Adrenal gland (tissue), 9 donors: ENCODE measurements at regions not wholly inside any gene's neighbourhood (a gene's known extent, or its start where the extent isn't known, plus 50 kb on each side); places are given as distances from the start of the nearest gene placed in this dataset.

ENCODE experiments used
- DNase-seq, 7 donors: peaks; one replicate each; pipeline ENCODE4 v3.0.0-alpha.2; 2019 to 2020
- H3K27ac ChIP-seq, 5 donors: fragments of 200-600 bp; sonication (generic) in 4 of 5; 1 replicate in 3 of 5; 2 replicates in 2 of 5; pipeline versions ENCODE4 v1.5.1 to v1.8.0; 2016 to 2020; ENCODE audit warnings: mild to moderate bottlenecking in 1 of 5
- H3K27me3 ChIP-seq: fragments of 200-600 bp; 2 replicates; pipeline ENCODE4 v1.8.0; 2021
- H3K36me3 ChIP-seq, 2 donors: fragments of 200-600 bp; replicated peaks in 1 of 2; 1 replicate in 1 of 2; 2 replicates in 1 of 2; pipeline versions ENCODE4 v1.5.1 to v1.8.0; 2018 to 2022
- H3K4me1 ChIP-seq, 2 donors: fragments of 200-600 bp; replicated peaks in 1 of 2; 1 replicate in 1 of 2; 2 replicates in 1 of 2; pipeline versions ENCODE4 v1.5.1 to v1.8.0; 2018 to 2021
- H3K4me3 ChIP-seq, 4 donors: fragments of 200-600 bp; sonication (generic) in 3 of 4; one replicate each; pipeline ENCODE4 v1.5.1; 2016 to 2018
- H3K9me3 ChIP-seq, 3 donors: fragments of 200-600 bp; sonication (generic) in 1 of 3; replicated peaks in 1 of 3; 1 replicate in 2 of 3; 2 replicates in 1 of 3; pipeline versions ENCODE4 v1.5.1 to v1.8.0; 2016 to 2021
- CTCF ChIP-seq, 6 experiments: fragments of 450-650 bp in 4 of 6; fragments of 200-600 bp in 2 of 6; sonication (generic) in 1 of 6; IDR thresholded peaks; 1 replicate in 5 of 6; 2 replicates in 1 of 6; pipeline versions ENCODE4 v1.5.1 to v1.8.0; 2016 to 2021; ENCODE audit warnings: antibody characterized with exemption in 6 of 6, mild to moderate bottlenecking in 2 of 6, moderate library complexity in 1 of 6
- POLR2A ChIP-seq, 2 donors: fragments of 450-650 bp; IDR thresholded peaks; one replicate each; pipeline ENCODE4 v1.6.1; 2017; ENCODE audit warnings: antibody characterized with exemption in 2 of 2, mild to moderate bottlenecking in 2 of 2, moderate library complexity in 1 of 2
- WGBS, 4 donors: extraction: QIAGEN DNeasy Blood & Tissue Kit in 2 of 4; methylation state at CpG; one replicate each; pipeline versions ENCODE4 v1.1.5 to v1.1.7; 2013 to 2017; 5-methylcytosine and 5-hydroxymethylcytosine counted together
- intact Hi-C, 2 donors: fragments of 100-400 bp; cut with DNase I; formaldehyde crosslinking; loops; one replicate each; pipeline versions ENCODE4 v1.14.1 to v1.15.0; 2022 to 2023
- donor health status: healthy with polysubstance abuse.
- donor health status: Bipolar disorder and iron deficiency.
- donor health status: DM: yes; HTN: yes; CAD: no.
- donor health status: DM: no; HTN: no; CAD: no.
- donor health status: DM: no; HTN: no; CAD: no.

GRCh38 chr7:68272507-68272906, 1275.9 kb downstream of the TYW1 start:
- no peak for DNase-seq
- H3K9me3 ChIP-seq, result no peaks in the 10 kb centered on the region
- TF ChIP-seq POLR2A (IDR thresholded peaks at IDR 0.05), result no peak
- TF ChIP-seq CTCF (IDR thresholded peaks at IDR 0.05), result no peak
- 79 to 82% (median 80%) methylated on average over 1 of the region's 1 CpG; no CpG with 5 or more reads in 1 of the 4 donors for WGBS, 4 donors
- no peak overlapping the region for H3K4me3 ChIP-seq
- no peaks in the 10 kb centered on the region for H3K4me1 ChIP-seq
- intact Hi-C loops, result no loop called here
- no peaks in the 10 kb centered on the region for H3K27me3 ChIP-seq
- H3K36me3 ChIP-seq, result no peaks in the 10 kb centered on the region
- no peak overlapping the region for H3K27ac ChIP-seq

GRCh38 chr7:68276725-68277124, 1280.1 kb downstream of the TYW1 start:
- WGBS, 4 donors, result 73 to 80% (median 78%) methylated on average over 7 of the region's 7 CpGs
- H3K4me1 ChIP-seq, result no peaks in the 10 kb centered on the region
- TF ChIP-seq CTCF (IDR thresholded peaks at IDR 0.05) (no peak), POLR2A (IDR thresholded peaks at IDR 0.05) (no peak)
- no peaks in the 10 kb centered on the region for H3K36me3 ChIP-seq
- intact Hi-C loops, result no loop called here
- DNase-seq, result no peak
- no peaks in the 10 kb centered on the region for H3K27me3 ChIP-seq
- H3K9me3 ChIP-seq, result no peaks in the 10 kb centered on the region
- H3K27ac ChIP-seq, result no peak overlapping the region
- H3K4me3 ChIP-seq, result no peak overlapping the region

GRCh38 chr7:68279827-68280400, 1283.3 kb downstream of the TYW1 start:
- 48 to 62% (median 56%) methylated on average over 8 to 10 of the region's 10 CpGs for WGBS, 4 donors
- Histone ChIP-seq H3K36me3 (no peaks in the 10 kb centered on the region), H3K27me3 (no peaks in the 10 kb centered on the region), H3K9me3 (no peaks in the 10 kb centered on the region), H3K4me3 (no peak overlapping the region), H3K4me1 (no peaks in the 10 kb centered on the region), H3K27ac (no peak overlapping the region)
- no peak for DNase-seq
- no peak for TF ChIP-seq CTCF (IDR thresholded peaks at IDR 0.05)
- intact Hi-C loops, result no loop called here

- no peak overlapping the region for H3K4me3 ChIP-seq
- intact Hi-C loops, result no loop called here
- H3K27ac ChIP-seq, result no peak overlapping the region
- TF ChIP-seq CTCF (IDR thresholded peaks at IDR 0.05) (no peak), POLR2A (IDR thresholded peaks at IDR 0.05) (no peak)
- no peaks in the 10 kb centered on the region for H3K9me3 ChIP-seq
- no peak for DNase-seq
- WGBS, 4 donors, result 65 to 95% (median 90%) methylated on average over 2 to 3 of the region's 3 CpGs
- no peaks in the 10 kb centered on the region for H3K27me3 ChIP-seq
- no peaks in the 10 kb centered on the region for H3K36me3 ChIP-seq
- no peaks in the 10 kb centered on the region for H3K4me1 ChIP-seq
Observed at GRCh38 chr7:68280931-68281330, 1284.3 kb downstream of the TYW1 start.
